Stimulated activated CD4-positive, alpha-beta T cell treated with anti-CD3 and anti-CD28 coated beads, Interleukin-1b, Interleukin-23, amount 100 ng/mL, for 48 hours (primary cell): ENCODE measurements at regions not wholly inside any gene's neighbourhood (a gene's known extent, or its start where the extent isn't known, plus 50 kb on each side); places are given as distances from the start of the nearest gene placed in this dataset.
"Not testable (repeated sequence)": the region's sequence is repeated elsewhere in the genome, so short reads cannot be mapped to it uniquely, and the experiment has no call there.

Source experiments
- DNase-seq: peaks from one replicate; pipeline ENCODE4 v3.0.0-alpha.2; 2020

DNA sequence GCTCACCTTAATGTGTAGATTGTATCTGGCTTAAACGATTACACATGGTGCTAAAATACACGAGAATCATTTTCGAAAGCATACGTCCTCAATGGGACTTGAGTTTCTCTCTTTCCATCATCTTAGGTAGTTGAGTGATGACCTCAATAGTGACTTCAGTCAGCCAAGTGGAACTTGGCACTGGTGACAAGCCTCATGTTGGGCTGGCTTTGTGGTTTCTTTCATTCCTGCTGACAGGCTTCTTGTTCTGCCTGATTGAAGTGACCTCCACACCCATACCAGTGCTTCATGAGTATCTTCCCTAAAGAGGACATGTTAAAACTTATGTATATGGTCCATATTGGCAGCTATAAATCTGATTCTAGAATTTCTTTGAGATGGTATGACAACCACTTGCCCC, 159.1 kb upstream of the WDR1 start:
- no peak for DNase-seq

DNA sequence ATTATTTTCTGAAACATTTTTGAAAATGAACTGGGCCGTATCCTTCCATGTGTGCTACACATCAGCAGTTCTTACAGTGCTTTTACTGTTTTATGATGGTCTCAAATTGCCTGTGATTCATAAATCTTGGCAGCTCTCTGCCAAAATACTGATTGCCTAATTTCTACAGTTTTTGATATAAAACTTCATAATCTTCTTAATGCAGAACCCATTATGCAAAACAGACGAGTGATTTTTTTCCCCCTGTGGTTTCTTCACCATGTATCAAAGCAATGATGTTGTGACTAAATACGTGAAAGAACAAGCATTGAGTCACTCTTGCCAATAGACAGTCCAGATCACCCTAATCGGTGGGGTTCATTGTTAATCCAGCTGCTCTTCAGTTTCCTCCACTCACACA, 156.4 kb upstream of the WDR1 start:
- no peak for DNase-seq

DNA sequence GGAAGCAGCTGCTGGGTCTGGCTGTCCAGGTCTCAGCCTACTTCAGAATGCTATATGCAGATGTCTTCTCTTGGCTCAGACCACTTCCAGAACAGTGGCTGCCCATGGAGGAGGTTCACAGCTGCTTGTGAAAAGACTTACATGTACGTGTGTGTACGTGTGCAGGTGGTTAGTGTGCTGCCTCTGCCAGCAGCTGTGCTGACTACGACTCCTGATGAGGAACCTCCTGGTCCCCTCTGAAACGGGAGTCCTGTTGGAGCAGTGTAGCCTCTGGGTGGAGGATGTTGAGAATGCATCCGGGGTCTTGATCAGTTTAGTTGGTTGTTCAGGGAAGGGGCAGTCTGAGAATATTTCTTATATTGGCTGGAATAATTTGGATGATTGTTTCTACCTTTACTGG, 155.9 kb upstream of the WDR1 start:
- no peak for DNase-seq

DNA sequence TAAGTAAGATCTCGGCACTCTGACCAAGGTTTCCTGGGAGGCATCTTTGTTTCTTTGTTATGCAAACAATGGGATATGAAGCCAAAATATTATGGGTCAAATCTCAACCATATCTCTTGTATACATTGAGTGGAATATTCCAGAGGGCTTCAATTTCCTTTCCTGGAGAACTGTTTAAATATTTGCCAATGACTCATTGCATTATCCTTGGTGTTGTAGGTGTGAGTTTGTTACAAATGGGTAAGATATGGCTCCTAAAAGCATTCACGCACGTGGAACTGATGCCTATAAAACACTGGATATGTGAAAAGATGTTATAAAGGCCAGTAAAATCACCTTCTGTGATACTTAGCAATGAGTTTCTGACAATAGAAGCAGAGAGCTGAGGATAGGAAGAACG, 150.5 kb upstream of the WDR1 start:
- no peak for DNase-seq

GRCh38 chr4:10260777-10261176, 144.2 kb upstream of the WDR1 start:
- no peak for DNase-seq

- no peak for DNase-seq
Observed at GRCh38 chr4:10259976-10260375, 143.4 kb upstream of the WDR1 start.

DNA sequence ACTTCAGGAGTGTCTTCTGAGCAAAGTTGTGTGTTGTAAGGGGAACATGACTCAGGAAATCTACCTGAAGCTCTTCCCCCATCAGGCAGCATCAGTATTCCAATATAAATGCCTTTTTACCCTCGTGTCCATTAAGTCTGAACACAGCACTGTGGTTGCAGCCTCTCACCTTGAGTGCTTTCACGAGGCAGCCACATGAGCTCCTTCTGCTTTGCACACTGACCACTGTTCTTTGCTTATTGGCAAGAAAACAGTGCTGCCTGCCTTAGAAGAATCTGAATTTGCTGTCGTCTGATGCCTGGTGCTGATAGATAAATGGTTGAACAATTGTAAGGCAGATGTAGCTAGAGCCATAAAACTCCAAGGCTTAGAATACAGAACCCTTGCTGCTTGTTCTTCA, 139.6 kb upstream of the WDR1 start:
- no peak for DNase-seq

GRCh38 chr4:10253765-10254164, 137.2 kb upstream of the WDR1 start:
- DNase-seq: no peak

DNA sequence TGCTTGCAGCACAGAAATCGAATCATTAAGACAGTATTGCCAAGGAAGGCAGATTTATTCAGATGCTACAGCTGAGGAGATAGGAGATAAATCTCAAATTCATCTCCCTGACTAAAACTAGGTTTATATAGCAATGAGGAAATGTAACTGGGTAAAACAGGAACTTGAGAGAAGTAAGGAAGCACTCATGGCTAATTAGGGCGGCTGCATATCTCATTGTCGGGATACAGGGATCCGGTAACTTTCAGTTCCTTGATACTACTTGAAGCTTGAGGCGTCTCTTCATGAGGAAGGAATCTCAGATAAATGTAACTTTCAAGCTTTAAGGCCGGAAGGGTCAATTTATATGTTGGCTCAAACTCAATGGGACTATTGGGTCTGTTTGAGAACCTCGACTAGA, 129.2 kb upstream of the WDR1 start:
- DNase-seq: no peak

DNA sequence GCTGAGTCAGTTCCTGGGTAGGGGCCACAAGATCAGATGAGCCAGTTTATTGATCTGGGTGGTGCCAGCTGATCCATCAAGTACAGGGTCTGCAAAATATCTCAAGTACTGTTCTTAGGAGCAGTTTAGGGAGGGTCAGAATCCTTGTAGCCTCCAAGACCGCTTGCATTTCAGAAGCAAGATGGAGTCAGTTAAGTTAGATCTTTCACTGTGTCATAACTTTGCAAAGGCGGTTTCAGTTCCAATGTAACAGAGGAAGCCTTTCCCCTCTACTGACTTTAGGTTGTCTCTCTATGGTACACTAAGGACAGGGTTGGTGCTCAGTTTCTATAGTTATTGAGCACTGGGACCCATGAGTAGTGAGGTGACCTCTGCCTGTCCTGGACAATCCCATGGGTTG, 127.3 kb upstream of the WDR1 start:
- no peak for DNase-seq

DNA sequence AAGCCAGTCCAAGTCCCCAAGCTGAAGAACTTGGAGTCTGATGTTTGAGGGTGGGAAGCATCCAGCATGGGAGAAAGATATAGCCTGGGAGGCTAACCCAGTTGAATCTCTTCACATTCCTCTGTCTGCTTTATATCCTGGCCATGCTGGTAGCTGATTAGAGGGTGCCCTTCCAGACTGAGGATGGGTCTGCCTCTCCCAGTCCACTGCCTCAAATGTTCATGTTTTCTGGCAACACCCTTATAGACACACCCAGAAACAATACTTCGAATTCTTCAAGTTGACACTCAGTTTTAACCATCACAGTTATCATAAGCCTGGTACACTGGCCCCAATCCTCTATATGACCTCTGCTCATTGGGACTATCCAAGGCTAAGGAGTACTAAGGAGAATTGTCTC, 124.1 kb upstream of the WDR1 start:
- DNase-seq: no peak

DNA sequence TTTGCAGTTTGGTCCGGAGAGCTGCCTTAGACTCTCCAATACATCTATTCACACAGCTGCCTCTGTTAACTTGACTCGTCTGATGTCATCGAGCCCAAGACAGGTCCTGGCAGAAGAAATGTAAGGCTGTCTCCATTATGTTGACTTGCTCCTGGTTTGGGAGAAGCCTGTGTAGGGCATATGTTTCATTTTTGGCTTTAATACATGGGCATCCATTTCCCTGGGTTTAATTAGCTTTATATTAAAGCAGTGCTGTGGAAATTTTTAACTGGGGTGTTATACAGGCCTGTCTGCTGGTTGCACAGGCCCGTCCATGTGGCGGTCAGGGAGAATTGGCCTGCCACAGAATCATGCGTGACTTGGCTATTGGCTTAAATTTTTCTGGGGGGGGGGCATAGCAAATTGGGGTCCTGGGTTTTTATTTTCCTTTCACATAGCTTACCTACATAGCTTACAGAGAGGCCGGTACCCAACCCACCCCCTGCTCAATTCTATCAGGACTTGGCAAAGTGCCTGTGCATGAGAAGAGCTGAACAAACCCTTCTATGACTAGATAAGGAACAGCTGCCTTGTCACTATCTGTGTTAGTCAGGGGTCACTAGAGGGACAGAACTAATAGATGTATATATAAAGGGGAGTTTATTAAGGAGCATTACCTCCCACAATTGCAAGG, 123.5 kb upstream of the WDR1 start:
- no peak for DNase-seq

- DNase-seq: no peak
Observed at GRCh38 chr4:10237131-10237530, 120.5 kb upstream of the WDR1 start.

GRCh38 chr4:10232114-10232513, 115.5 kb upstream of the WDR1 start:
- DNase-seq: no peak

DNA sequence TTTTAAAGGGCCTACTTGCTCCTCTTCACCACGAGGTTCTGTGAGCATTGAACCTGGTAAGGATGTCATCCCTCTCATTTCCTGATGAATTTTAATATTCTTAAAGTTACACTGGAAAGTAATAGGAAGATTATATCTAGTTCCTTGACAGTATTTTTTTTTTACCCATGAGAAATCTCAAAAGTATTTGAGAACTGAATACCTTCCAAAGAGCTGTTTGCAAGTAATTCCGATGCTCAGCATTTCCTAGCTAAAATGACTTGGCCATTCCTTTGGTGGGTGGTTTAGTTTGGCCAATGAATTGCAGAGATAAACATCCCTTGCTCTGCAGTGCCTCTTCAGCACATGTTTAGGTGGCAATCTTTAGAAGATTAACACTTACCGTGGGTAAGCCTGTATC, 110.2 kb upstream of the WDR1 start:
- no peak for DNase-seq

GRCh38 chr4:10225096-10225495, 108.5 kb upstream of the WDR1 start:
- no peak for DNase-seq

- DNase-seq: no peak
Observed at GRCh38 chr4:10223782-10224181, 107.2 kb upstream of the WDR1 start.

GRCh38 chr4:10213481-10213880, 96.9 kb upstream of the WDR1 start:
- DNase-seq: not testable (repeated sequence)

DNA sequence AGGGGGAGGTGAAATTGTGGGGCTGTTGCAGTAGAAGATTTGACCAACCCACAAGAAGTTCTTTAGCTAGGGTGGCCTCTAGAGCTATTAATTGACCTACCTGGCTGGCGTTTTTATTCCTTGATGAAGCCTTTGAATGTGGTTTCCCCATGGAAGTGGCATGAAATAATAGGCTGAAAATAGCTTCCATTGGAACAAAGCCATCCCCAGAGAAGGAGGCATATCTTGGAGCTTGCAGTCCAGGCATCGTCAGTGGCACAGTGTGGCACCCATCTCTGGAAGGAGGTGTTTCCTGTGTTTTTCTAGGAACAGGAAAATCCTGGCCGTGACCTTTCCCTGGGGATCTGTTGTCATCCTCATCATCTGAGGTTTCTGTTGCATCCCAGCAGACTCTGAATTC, 96.3 kb upstream of the WDR1 start:
- no peak for DNase-seq

DNA sequence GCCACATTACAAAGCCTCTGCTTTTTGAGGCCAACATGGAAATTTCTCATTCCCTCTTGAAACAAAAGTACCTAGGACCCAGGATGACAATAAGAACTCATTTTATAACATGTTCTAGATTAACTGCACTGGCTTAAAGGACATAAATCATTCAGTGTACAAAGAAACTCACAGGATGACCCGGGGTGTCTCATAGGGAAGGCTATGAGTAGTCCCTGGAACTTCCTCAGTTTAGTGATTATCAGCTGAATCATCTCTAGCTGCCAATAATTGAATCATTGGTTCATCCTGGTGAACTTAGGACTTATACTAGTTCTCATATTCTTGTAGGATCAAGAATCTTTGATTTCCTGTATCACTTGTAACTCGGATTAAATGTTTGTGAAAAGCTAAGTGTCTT, 95.8 kb upstream of the WDR1 start:
- DNase-seq: no peak

DNA sequence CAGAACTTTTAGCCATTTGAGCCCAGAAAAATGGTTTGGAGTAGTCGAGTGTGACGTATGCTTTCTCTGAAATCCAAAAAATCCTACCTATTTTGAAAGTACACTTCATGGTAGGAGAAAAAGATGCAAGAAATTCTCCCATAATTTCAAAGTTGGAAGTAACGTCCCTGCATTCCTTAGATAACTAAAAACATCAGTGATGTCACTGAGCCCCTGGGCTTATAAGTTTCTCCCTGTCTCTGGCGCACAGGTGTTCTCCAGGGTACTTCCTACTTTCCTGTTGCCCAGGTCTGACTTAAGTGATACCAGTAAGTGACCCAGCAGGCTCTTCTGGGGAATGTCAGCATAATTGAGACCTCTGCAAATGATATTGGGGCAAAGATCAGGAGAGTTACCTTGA, 90.5 kb upstream of the WDR1 start:
- no peak for DNase-seq

DNA sequence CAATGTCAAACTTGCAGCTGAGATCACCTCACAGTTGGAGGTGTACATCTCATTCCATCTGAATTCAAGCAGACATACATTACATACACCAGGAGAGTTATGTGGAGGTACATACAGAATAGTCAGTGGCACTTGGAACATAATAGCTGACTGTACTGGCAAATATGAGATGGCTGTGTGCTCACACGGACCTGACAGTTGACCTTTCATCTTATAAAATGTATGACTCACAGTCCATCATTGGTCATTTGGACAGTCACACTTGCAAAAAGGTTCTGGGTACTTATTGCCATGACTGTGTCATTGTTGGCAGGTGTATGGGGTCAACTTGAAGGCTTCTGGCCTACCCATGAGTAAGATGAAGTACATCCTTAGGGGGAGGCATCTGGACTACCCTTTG, 88.6 kb upstream of the WDR1 start:
- DNase-seq: no peak

GRCh38 chr4:10204401-10205058, 87.9 kb upstream of the WDR1 start:
- DNase-seq: no peak

GRCh38 chr4:10203851-10204250, 87.3 kb upstream of the WDR1 start:
- no peak for DNase-seq
